ENCODE measurements at regions not wholly inside any gene's neighbourhood (a gene's known extent, or its start where the extent isn't known, plus 50 kb on each side); places are given as distances from the start of the nearest gene placed in this dataset.

DNA sequence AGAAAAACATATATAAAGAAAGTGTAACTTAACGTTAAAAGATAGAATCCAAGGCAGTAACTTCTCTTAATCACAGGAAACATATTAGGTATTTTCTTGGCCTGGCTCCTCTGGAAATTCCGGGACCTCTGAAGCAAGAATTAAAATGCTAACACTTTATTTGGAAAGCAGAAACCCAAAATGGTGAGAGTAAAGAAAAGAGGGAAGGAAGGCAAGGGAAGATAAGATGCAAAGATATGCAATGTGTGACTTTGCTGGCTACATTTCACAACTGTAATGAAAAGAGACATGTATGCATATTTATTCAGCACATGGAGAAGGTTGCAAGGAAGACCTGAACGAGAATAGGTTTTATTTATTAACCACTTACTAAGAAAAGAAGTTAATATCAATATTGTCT lies 372.5 kb downstream of the TBL1XR1 start:
- TF ChIP-seq, protein P1, sequence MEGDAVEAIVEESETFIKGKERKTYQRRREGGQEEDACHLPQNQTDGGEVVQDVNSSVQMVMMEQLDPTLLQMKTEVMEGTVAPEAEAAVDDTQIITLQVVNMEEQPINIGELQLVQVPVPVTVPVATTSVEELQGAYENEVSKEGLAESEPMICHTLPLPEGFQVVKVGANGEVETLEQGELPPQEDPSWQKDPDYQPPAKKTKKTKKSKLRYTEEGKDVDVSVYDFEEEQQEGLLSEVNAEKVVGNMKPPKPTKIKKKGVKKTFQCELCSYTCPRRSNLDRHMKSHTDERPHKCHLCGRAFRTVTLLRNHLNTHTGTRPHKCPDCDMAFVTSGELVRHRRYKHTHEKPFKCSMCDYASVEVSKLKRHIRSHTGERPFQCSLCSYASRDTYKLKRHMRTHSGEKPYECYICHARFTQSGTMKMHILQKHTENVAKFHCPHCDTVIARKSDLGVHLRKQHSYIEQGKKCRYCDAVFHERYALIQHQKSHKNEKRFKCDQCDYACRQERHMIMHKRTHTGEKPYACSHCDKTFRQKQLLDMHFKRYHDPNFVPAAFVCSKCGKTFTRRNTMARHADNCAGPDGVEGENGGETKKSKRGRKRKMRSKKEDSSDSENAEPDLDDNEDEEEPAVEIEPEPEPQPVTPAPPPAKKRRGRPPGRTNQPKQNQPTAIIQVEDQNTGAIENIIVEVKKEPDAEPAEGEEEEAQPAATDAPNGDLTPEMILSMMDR (IDR thresholded peaks at IDR 0.05), result no peak
- TF ChIP-seq ZNF232 (CRISPR knock-in tag; IDR thresholded peaks at IDR 0.05), result no peak
- TF ChIP-seq IRF2 (CRISPR knock-in tag; IDR thresholded peaks at IDR 0.05; ENCODE audit: borderline replicate concordance, low read depth), result no peak
- no peak for TF ChIP-seq PRDM15 (CRISPR knock-in tag; IDR thresholded peaks at IDR 0.05)
- no peak for TF ChIP-seq ELF4 (CRISPR knock-in tag; IDR thresholded peaks at IDR 0.05; ENCODE audit: low read depth)
- TF ChIP-seq ATF6 (CRISPR knock-in tag; IDR thresholded peaks at IDR 0.05), result no peak
- no peak for TF ChIP-seq NR2C2 (CRISPR knock-in tag; IDR thresholded peaks at IDR 0.05)
- TF ChIP-seq, protein P2, sequence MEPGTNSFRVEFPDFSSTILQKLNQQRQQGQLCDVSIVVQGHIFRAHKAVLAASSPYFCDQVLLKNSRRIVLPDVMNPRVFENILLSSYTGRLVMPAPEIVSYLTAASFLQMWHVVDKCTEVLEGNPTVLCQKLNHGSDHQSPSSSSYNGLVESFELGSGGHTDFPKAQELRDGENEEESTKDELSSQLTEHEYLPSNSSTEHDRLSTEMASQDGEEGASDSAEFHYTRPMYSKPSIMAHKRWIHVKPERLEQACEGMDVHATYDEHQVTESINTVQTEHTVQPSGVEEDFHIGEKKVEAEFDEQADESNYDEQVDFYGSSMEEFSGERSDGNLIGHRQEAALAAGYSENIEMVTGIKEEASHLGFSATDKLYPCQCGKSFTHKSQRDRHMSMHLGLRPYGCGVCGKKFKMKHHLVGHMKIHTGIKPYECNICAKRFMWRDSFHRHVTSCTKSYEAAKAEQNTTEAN (CRISPR knock-in tag; IDR thresholded peaks at IDR 0.05), result no peak
- no peak for TF ChIP-seq ATF1 (CRISPR knock-in tag; IDR thresholded peaks at IDR 0.05)
- TF ChIP-seq, protein P3, sequence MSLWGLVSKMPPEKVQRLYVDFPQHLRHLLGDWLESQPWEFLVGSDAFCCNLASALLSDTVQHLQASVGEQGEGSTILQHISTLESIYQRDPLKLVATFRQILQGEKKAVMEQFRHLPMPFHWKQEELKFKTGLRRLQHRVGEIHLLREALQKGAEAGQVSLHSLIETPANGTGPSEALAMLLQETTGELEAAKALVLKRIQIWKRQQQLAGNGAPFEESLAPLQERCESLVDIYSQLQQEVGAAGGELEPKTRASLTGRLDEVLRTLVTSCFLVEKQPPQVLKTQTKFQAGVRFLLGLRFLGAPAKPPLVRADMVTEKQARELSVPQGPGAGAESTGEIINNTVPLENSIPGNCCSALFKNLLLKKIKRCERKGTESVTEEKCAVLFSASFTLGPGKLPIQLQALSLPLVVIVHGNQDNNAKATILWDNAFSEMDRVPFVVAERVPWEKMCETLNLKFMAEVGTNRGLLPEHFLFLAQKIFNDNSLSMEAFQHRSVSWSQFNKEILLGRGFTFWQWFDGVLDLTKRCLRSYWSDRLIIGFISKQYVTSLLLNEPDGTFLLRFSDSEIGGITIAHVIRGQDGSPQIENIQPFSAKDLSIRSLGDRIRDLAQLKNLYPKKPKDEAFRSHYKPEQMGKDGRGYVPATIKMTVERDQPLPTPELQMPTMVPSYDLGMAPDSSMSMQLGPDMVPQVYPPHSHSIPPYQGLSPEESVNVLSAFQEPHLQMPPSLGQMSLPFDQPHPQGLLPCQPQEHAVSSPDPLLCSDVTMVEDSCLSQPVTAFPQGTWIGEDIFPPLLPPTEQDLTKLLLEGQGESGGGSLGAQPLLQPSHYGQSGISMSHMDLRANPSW (CRISPR knock-in tag; conservative IDR thresholded peaks at IDR 0.05; ENCODE audit: low read depth), result no peak
- TF ChIP-seq HMGA2 (CRISPR knock-in tag; IDR thresholded peaks at IDR 0.05), result no peak
- no peak for TF ChIP-seq ZNF138 (CRISPR knock-in tag; conservative IDR thresholded peaks at IDR 0.05)
- TF ChIP-seq, protein P4, sequence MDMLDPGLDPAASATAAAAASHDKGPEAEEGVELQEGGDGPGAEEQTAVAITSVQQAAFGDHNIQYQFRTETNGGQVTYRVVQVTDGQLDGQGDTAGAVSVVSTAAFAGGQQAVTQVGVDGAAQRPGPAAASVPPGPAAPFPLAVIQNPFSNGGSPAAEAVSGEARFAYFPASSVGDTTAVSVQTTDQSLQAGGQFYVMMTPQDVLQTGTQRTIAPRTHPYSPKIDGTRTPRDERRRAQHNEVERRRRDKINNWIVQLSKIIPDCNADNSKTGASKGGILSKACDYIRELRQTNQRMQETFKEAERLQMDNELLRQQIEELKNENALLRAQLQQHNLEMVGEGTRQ (CRISPR knock-in tag; IDR thresholded peaks at IDR 0.05), result no peak
- TF ChIP-seq NR1H2 (CRISPR knock-in tag; IDR thresholded peaks at IDR 0.05), result no peak

Measured in WTC11 (cell line).